ENCODE measurements at regions not wholly inside any gene's neighbourhood (a gene's known extent, or its start where the extent isn't known, plus 50 kb on each side); places are given as distances from the start of the nearest gene placed in this dataset.

- intact Hi-C loops (cut with DNase I): no loop called here
- no peaks in the 10 kb centered on the region for H3K4me1 ChIP-seq (replicated peaks in 1 of 2)
- WGBS, 4 donors: 62 to 81% (median 70%) methylated on average over 10 of the region's 10 CpGs
- no peak for TF ChIP-seq CTCF (IDR thresholded peaks at IDR 0.05)
- no peak for TF ChIP-seq POLR2A (IDR thresholded peaks at IDR 0.05)
- no peak overlapping the region for H3K27ac ChIP-seq
- H3K27me3 ChIP-seq: no peaks in the 10 kb centered on the region
- no peaks in the 10 kb centered on the region for H3K9me3 ChIP-seq (replicated peaks in 1 of 3)
- no peaks in the 10 kb centered on the region for H3K36me3 ChIP-seq (replicated peaks in 1 of 2)
- no peak for DNase-seq
- H3K4me3 ChIP-seq: no peak overlapping the region
Measured at GRCh38 chr18:75654851-75655751, 227.6 kb upstream of the SMIM21 start.

- Histone ChIP-seq H3K4me1 (replicated peaks in 1 of 2) (no peaks in the 10 kb centered on the region), H3K27me3 (no peaks in the 10 kb centered on the region), H3K9me3 (replicated peaks in 1 of 3) (no peaks in the 10 kb centered on the region), H3K27ac (no peak overlapping the region), H3K36me3 (replicated peaks in 1 of 2) (no peaks in the 10 kb centered on the region), H3K4me3 (no peak overlapping the region)
- no peak for DNase-seq
- intact Hi-C loops (cut with DNase I): no loop called here
- TF ChIP-seq CTCF (IDR thresholded peaks at IDR 0.05) (no peak), POLR2A (IDR thresholded peaks at IDR 0.05) (no peak)
- WGBS, 4 donors: 74 to 89% (median 84%) methylated on average over 4 to 6 of the region's 6 CpGs
Measured at GRCh38 chr18:75654386-75654785, 226.9 kb upstream of the SMIM21 start.

- Histone ChIP-seq H3K27me3 (no peaks in the 10 kb centered on the region), H3K27ac (no peak overlapping the region), H3K4me3 (no peak overlapping the region), H3K9me3 (replicated peaks in 1 of 3) (no peaks in the 10 kb centered on the region), H3K4me1 (replicated peaks in 1 of 2) (no peaks in the 10 kb centered on the region), H3K36me3 (replicated peaks in 1 of 2) (no peaks in the 10 kb centered on the region)
- TF ChIP-seq POLR2A (IDR thresholded peaks at IDR 0.05) (no peak), CTCF (IDR thresholded peaks at IDR 0.05) (no peak)
- 52 to 83% (median 72%) methylated on average over 2 of the region's 2 CpGs for WGBS, 4 donors
- no peak for DNase-seq
- intact Hi-C loops (cut with DNase I): no loop called here
Measured at GRCh38 chr18:75652528-75652927, 225.0 kb upstream of the SMIM21 start.

- no peaks in the 10 kb centered on the region for H3K4me1 ChIP-seq (replicated peaks in 1 of 2)
- 78 to 91% (median 85%) methylated on average over 6 of the region's 6 CpGs for WGBS, 4 donors
- no peaks in the 10 kb centered on the region for H3K27me3 ChIP-seq
- intact Hi-C loops (cut with DNase I): no loop called here
- no peak for DNase-seq
- TF ChIP-seq POLR2A (IDR thresholded peaks at IDR 0.05) (no peak), CTCF (IDR thresholded peaks at IDR 0.05) (no peak)
- no peak overlapping the region for H3K4me3 ChIP-seq
- no peak overlapping the region for H3K27ac ChIP-seq
- no peaks in the 10 kb centered on the region for H3K36me3 ChIP-seq (replicated peaks in 1 of 2)
- no peaks in the 10 kb centered on the region for H3K9me3 ChIP-seq (replicated peaks in 1 of 3)
Measured at GRCh38 chr18:75644871-75645270, 217.4 kb upstream of the SMIM21 start.

Data from adrenal gland (tissue), 9 donors.